ENCODE measurements at regions not wholly inside any gene's neighbourhood (a gene's known extent, or its start where the extent isn't known, plus 50 kb on each side); places are given as distances from the start of the nearest gene placed in this dataset.
"Not testable (repeated sequence)": the region's sequence is repeated elsewhere in the genome, so short reads cannot be mapped to it uniquely, and the experiment has no call there.

GRCh38 chr21:20463362-20463761, 534.8 kb upstream of the NCAM2 start:
- DNase-seq (ENCODE audit: low spot score) = no peak

GRCh38 chr21:20469361-20469760, 528.8 kb upstream of the NCAM2 start:
- DNase-seq (ENCODE audit: low spot score) = no peak
- intact Hi-C loops (cut with DNase I) = no loop called here

More at GRCh38 chr21:20463362-20463761, 534.8 kb upstream of the NCAM2 start:
- intact Hi-C loops (cut with DNase I) = no loop called here

- no peak for DNase-seq (ENCODE audit: low spot score)
- intact Hi-C loops (cut with DNase I) = no loop called here
Measured at GRCh38 chr21:20486303-20486702, 511.9 kb upstream of the NCAM2 start.

GRCh38 chr21:20502915-20503314, 495.3 kb upstream of the NCAM2 start:
- DNase-seq (ENCODE audit: low spot score); intact Hi-C loops (cut with DNase I): not testable (repeated sequence)

- no peak for DNase-seq (ENCODE audit: low spot score)
- intact Hi-C loops (cut with DNase I) = no loop called here
Measured at GRCh38 chr21:20507783-20508182, 490.4 kb upstream of the NCAM2 start.

GRCh38 chr21:20511216-20511880, 486.9 kb upstream of the NCAM2 start:
- DNase-seq (ENCODE audit: low spot score) = no peak
- intact Hi-C loops (cut with DNase I) = no loop called here

GRCh38 chr21:20515446-20515845, 482.8 kb upstream of the NCAM2 start:
- no peak for DNase-seq (ENCODE audit: low spot score)

GRCh38 chr21:20519076-20519475, 479.1 kb upstream of the NCAM2 start:
- no peak for DNase-seq (ENCODE audit: low spot score)
- intact Hi-C loops (cut with DNase I) = no loop called here

More at GRCh38 chr21:20515446-20515845, 482.8 kb upstream of the NCAM2 start:
- intact Hi-C loops (cut with DNase I) = no loop called here

GRCh38 chr21:20522611-20523010, 475.6 kb upstream of the NCAM2 start:
- no peak for DNase-seq (ENCODE audit: low spot score)
- intact Hi-C loops (cut with DNase I) = no loop called here

- DNase-seq (ENCODE audit: low spot score) = no peak
- intact Hi-C loops (cut with DNase I) = no loop called here
Measured at GRCh38 chr21:20523191-20523590, 475.0 kb upstream of the NCAM2 start.

GRCh38 chr21:20527731-20528460, 470.3 kb upstream of the NCAM2 start:
- no peak for DNase-seq (ENCODE audit: low spot score)
- intact Hi-C loops (cut with DNase I) = no loop called here

GRCh38 chr21:20537130-20537529, 461.1 kb upstream of the NCAM2 start:
- intact Hi-C loops (cut with DNase I) = no loop called here
- DNase-seq (ENCODE audit: low spot score) = no peak

GRCh38 chr21:20538039-20538658, 460.1 kb upstream of the NCAM2 start:
- DNase-seq (ENCODE audit: low spot score) = no peak

GRCh38 chr21:20545454-20545853, 452.8 kb upstream of the NCAM2 start:
- no peak for DNase-seq (ENCODE audit: low spot score)
- intact Hi-C loops (cut with DNase I) = no loop called here

More at GRCh38 chr21:20538039-20538658, 460.1 kb upstream of the NCAM2 start:
- intact Hi-C loops (cut with DNase I) = no loop called here

GRCh38 chr21:20551939-20552338, 446.3 kb upstream of the NCAM2 start:
- DNase-seq (ENCODE audit: low spot score) = no peak
- intact Hi-C loops (cut with DNase I) = no loop called here

GRCh38 chr21:20554785-20555184, 443.4 kb upstream of the NCAM2 start:
- no peak for DNase-seq (ENCODE audit: low spot score)
- intact Hi-C loops (cut with DNase I) = no loop called here

- no peak for DNase-seq (ENCODE audit: low spot score)
- intact Hi-C loops (cut with DNase I) = no loop called here
Measured at GRCh38 chr21:20570824-20571232, 427.4 kb upstream of the NCAM2 start.

GRCh38 chr21:20572582-20572981, 425.6 kb upstream of the NCAM2 start:
- no peak for DNase-seq (ENCODE audit: low spot score)
- intact Hi-C loops (cut with DNase I) = no loop called here

- DNase-seq (ENCODE audit: low spot score) = no peak
- intact Hi-C loops (cut with DNase I) = no loop called here
Measured at GRCh38 chr21:20581361-20581760, 416.8 kb upstream of the NCAM2 start.

- DNase-seq (ENCODE audit: low spot score) = no peak
- intact Hi-C loops (cut with DNase I) = no loop called here
Measured at GRCh38 chr21:20591284-20591683, 406.9 kb upstream of the NCAM2 start.

GRCh38 chr21:20592463-20592862, 405.7 kb upstream of the NCAM2 start:
- intact Hi-C loops (cut with DNase I) = no loop called here
- no peak for DNase-seq (ENCODE audit: low spot score)

Measured in cardiac septum (tissue), 1 donor.